NCI-H2029 treated with DMSO at 0.1 percent for 48 hours (cell line): ENCODE measurements at regions not wholly inside any gene's neighbourhood (a gene's known extent, or its start where the extent isn't known, plus 50 kb on each side); places are given as distances from the start of the nearest gene placed in this dataset.

Source experiments
- DNase-seq: peaks from one replicate; lab custom pipeline; 2025; lab: John Stamatoyannopoulos, UW

DNA sequence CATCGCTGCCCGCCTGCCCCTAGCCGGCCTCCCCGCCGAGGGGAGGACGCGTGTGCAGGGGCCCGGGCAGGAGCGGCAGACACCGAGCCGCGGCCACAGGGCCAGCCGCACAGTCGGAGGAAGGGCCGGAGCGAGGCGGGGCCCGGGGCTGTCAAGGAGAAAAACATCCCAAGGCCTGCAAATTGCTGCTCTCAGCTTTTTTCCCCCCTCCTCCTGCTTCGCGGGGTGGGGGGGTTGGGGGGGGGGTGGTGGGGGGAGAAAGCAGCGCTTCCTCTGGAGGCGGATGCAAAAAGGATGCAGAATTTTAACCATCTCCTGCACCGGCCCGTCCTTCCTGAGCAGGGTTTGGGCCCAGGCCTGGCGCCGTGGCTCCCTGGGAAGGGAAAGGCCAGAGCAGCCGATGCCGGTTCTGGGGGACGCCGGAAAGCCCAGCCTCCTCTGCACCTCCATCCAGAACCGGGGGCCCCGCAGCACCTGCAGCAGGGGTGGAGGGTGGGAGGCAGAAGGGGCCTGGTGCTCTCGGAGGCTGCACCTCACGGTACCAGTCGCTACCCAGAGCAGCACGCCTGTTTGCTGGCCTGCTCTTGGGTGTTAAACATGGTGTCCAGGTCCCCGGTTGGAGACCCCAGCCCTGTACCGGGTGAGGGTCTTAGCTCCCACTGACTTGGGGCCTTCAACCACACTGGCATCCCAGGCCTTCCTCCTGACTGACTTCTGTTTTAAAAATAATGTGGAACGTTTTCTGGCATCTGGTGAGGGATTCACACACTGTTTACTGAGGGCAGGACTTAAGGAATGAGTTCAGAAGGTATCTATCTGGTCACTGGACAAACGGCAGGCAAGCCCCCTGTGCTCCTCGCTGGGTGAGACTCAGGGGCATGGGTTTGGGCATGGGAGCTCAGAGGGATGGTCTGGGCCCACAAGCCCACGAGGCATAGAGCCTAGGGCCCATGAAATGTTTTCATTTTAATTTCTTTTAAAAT lies 77.4 kb upstream of the WNT7B start:
- DNase-seq: no peak

DNA sequence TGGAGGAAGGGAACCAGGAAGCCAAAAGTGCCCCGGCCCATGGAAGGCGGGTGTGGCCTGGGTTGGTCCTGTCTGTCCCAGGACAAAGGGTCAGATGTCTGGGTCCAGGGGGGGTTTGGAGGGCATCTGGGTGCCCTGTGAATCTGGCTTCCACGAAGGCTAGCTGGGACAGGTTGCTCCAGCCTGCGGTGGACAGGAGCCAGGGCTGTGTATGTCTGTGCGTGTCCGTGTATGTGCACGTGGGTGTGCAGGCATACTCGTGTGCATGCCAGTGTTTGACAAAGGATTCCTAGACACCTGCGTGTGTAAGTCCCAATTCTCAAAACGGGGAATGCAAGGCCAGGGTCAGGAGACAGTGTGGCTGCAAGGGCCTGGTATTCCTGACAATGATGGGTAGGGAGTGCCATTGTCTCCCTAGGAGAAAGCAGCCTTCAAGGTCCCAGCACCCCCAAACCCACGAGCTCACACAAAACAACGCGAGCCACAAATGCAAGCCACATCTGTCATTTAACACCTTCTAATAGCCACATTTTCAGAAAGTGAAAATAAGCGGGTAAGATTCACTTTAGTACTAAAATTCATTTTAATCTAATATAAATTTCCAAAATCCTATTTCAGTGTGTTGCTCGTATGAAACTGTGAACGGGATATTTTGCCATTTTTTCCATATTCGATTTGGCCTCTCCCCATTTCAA lies 78.4 kb upstream of the WNT7B start:
- no peak for DNase-seq

DNA sequence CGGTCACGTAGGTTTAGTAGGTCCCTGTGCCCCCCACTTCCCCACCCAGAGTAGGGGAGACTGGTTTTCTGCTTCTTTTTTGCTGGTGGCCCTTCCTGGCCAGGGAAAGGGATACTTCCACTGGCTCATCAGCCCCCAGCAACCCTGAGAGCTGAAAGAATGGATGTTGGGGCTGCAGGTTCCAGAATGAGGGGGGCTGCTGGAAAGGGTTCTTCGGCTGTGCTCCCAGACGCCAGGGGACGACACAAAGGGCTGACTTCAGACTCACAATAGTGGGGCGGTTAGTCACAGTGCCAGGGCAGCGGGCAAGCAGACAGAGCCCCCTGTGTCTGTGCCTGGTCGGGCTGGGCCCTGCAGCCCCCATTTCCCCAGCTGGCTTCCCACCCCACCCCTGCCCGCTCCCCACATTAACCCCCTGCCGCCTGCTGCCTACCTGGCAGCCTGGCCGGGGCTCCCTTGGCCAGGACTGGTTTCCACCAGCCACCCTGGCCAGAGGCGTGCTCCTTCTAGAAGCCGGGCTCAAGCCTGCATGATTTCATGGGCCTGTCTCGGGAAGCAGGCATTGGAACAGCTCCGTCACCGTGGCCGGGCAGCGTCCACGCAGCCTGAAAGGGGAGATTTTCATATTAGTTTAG lies 79.1 kb upstream of the WNT7B start:
- DNase-seq: no peak

DNA sequence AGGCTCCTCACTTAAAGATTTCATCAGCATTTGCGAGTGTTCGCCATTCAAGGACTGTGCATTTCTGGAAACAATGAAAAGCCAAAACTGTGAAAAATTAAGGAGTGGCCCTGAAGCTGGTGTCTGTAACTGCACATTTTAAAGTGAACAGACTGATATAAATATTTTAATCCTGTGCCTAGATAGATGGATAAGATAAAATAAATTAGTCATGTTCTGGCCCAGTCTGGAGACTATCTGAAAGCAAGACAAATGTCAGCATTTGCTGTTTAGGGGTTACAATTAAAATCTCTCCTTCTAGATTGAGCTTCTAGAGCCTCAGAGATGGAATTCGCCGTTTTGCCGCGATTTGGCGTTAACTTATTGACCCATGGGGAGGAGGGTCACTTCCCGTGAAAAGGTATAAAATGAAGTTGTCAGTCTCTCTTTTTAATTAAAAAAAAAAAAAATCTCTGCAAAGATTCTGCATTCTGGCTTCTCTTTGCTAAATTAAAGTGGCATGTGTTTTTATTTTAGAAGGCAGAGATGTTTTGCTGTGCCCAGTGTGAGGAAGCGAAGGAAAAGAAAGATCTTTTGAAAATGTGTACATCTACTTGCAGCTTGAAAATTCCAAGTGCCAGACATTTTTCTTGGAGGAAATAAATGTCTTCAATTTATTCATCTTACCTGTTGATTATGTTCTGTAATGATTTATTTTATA lies 79.7 kb upstream of the WNT7B start:
- no peak for DNase-seq

DNA sequence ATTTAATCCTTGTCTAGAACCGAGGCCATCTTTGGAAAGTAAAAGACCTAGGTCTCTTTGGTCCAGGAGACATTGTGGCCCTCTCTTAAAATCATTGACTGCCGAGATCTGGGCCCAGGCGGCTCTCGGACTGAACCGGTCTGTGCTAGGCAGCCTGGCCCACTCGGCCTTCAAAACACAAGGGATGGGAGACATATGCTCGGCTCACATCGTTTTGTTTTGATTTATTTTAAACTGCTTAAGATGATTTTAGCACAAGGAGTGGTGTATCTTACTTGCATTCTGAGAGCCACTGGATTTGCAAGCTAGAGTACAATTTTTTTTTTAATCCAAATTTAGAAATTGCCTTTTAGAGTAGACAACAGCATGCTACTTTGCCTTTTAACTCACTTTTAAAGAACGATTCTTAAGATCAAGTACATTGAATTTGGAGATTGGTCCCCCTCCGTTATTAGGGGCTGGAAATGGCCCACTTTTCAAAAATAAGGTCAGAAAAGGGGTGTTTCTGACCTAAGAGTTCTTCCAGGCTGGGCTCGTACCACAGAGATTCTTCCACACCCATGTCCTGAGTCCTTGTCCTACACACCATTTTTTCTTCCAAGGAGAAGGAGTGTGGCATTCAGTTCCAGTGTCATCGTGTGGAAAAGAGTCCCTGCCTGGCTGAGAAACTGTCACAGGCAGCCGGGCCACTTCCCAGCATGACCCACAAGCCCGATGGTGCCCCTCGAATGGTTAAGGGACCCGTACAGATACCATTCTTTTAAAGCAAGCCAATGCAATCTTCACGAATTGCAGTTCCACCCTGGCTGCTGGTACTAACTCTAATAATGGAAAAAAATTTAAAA lies 80.5 kb upstream of the WNT7B start:
- no peak for DNase-seq

DNA sequence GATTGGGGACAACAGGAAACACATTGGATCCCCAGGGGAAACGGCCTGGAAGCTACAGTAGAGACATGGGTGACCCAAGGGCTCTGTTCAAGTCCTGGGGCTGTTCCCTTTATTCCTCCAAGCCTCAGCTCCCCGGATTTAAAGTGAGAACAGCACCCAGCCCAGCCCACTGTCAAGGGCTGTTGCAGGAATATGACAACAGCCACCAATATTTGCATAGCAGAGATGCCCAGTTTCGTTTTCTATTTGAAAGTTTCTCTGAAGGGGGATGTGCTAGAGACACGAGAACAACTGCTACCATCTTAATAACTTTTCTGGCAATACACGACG lies 81.1 kb upstream of the WNT7B start:
- peak; percentile 62 for DNase-seq

DNA sequence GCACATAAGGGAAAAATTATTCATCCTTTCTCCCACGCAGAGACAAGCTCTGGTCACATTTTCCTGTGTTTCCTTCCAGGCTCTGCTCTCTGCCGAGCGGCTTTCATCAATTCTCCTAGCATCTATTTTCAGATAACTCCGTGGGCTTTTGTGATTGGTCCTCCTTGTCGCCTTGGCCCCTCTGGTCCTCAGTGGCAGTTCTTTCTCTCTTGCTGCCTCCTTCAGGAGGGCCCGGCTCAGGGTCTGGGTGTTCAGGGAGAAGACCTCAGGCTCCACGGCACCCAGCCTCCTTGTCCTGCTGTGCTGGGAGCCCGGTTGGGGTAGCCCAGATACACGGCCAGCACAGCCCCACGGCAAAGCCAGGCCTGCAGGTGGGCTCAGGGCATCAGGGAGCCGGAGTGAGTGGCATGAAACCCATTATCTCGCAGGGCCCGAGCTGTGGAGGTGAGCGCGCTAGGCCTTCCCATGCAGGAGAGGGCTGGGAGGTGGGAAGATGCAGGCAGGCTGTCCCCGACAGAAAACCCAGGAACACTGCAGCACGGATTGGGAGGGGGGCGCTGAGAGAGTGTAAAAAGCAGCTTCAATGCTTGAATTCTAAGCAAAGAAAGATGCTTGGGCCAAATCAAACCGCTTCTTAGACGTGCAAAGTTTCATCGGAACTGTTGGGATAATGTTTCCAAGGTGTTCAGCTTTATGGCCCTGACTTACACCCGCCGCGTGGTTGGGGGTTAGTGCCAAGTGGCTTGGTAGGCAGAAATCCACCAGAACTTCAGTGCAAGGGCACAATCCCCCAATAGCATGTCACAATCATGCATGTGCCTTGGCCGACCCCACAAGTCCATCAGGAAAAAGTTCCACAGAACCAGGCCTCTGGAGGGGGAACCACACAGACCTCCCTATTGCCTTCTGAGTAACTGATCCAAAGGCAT lies 81.9 kb upstream of the WNT7B start:
- DNase-seq: no peak

DNA sequence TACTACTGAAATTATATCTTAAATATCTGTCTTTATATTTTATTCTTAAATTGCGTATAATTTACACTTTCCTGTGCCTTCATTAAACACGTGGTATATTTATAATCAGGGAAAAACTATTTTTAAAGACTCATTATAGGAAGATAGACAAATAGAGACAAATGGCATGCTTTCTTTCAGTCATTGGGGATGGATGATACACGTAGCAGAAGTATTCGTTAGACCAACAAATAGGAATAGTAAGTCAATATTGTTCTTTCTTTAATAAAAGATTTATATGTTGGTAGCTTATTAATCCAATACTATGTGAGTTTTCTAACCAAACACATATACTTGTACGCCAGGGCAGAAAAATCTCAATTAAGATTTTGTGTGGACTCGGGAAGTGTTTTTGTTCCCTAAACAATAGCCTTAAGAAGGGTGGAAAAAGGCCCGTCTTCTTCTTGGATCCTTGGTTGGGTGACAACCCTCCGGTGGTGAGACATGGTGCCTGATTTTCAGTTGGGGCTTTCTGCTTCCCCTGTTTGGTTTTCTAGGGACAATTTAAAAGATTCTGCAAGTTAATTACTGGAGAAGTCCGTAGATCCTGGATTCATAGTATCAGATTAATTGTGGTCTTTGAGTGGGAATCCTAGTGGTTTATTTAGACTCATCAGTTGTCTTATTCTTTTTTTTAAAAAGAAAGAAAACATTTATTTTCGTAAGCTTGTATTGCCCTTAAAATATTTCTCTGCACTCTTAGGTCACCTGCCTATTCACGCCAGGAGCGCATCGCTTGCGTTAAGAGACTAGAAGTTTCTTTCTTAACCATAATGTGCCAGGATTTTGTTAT lies 83.5 kb upstream of the WNT7B start:
- DNase-seq: no peak

DNA sequence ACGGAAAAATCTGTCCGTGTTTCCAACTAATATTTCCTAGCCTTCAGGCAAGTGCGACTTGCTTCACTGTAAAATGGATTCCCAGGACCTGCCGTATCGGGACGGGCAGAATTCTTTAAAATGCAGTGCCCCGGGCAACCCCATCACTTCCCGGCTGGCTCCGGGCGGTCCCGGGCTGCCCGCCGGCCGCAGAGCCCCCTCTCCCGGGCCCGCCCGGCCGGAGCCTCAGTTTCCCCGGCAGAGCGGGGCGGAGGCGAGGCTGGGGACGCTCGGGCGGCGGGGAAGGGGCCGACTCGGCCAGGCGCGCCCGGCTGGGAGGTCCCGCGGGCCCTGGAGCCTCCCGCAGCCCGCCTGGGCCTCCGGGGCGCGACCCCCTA lies 84.2 kb upstream of the WNT7B start:
- DNase-seq: no peak

DNA sequence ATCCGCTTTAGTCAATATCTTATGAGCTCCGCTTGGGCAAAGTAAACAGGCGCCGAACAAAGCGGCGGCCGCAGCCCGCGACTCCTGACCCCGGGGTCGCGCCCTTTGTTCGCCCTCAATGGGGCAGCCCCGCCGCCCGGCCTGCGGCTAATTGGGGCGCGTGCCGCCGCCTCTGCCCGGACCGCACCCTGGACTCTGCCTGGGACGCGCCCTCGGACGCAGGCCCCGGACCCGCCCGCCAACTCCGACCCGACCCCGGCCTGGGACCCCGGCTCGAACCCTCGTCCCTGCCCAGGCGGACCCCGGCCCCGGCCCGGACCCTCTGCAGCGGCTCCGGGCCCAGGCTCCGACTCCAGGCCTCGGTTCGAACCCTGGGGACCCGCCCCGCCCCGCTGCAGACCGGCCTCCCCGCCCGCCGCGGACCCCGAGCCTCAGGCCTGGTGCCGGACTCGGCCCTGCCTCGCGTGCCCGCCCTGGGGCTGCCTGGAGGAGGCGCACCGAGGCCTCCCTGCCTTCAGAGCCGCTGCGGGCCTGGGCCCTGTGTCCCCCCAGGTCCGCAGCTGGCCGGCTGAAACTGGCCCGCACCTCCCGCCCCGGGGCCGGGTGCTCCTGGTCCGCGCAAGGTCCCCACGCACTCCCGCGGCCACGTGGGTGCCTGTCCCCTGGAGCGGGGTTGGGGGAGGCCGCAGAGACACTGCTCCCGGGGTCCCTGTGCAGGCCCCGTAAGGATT lies 84.7 kb upstream of the WNT7B start:
- no peak for DNase-seq

DNA sequence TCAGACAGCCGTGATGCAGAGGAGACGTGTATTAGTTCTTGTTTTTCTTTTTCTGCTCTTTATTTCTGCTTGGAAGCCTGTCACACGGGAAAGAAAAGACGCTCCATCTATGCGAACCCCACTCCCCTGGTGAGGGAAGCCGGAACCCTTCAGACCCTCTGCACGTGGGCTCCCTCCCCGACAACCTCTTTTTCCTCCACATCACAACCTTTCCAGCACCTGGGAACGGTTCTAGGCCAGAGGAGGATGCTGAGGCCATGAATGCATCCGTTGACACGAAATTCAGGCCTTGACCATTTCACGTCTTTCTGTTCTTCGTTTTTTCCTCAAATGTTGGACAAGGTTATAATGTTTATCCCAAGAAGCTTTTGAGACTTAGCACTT lies 85.3 kb upstream of the WNT7B start:
- DNase-seq: no peak

DNA sequence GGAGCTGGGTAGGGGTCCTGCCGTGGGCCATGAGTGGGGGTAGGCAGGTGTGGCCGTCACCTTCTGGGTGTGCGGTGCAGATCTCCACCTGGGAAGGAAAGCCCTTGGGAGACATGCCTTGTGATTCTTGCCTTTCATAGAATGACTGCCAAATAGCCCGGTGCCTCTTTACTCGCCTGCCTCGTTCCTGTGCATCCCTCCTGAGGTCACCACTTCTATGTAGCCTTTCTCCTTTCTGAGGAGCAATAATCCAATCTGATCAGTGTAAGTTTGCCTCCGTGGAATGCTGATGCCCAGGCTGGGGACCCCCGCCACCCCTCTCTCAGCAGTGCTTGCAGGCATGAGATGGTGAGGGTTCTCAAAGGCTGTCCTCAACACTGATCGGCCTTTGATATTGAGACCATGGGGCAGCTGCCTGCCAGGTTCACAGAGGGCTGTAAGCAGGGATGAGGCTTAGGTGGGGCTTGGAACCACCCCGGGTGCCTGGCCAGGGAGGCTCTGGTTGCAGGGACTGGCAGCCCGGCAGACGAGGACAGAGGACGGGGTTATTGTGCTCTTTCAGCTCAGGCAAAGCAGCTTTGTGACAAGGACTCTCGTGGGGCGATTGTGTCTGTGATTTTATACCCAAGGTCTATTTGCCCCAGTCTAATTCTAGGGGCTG lies 86.1 kb upstream of the WNT7B start:
- DNase-seq: no peak

DNA sequence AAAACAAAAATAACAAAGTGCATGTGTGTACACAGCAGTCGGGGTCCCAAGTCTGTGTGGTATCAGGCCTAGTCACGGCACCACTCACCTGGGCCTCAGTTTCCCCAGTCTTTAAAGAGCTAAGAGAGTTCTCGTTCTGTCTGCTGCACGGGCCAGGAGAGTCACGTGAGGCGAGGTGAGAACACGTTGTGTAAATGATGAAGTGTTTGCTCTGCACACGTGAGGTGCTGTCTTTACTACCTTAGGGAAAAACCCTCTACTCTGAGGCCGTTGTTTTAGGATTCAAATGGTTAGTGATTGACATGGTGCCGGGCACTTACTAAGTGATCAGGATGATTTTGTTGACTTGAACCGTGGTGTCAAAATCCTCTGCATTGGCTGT lies 86.5 kb upstream of the PPARA start:
- peak; percentile 37 for DNase-seq

DNA sequence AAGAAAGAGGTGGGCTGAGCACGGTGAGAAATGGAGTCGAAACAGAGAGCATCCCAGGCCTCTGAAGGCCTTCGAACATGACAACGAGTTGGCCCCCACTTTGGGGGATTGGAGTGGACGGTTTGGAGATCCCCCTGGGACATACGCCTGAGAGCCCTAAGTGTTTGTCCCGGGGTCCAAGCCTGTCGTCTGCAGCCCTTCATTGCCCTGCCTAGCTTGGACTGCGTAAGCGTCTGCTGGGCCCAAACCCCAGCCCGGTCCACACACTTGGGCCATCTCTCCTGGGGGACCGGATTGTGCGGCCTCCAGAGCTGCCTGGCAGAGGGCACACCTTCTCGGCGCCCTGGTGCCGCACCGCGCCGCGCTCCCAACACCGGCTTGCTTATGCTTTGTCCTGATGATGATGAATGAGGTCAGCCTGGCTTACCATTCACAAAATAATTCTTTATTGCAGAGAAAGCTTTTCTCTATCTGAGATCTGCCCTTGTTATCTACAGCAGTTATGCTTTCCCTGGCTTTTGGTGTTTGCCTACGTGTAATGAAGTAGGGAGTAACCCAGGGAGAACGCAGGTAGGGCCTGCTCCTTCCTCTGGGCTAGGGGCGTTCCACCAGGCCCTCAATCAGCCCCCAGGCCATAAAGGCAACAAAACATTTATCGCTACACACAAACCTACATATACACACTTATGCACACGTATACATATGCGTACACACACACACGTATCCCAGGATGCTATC lies 85.9 kb upstream of the PPARA start:
- DNase-seq: no peak

DNA sequence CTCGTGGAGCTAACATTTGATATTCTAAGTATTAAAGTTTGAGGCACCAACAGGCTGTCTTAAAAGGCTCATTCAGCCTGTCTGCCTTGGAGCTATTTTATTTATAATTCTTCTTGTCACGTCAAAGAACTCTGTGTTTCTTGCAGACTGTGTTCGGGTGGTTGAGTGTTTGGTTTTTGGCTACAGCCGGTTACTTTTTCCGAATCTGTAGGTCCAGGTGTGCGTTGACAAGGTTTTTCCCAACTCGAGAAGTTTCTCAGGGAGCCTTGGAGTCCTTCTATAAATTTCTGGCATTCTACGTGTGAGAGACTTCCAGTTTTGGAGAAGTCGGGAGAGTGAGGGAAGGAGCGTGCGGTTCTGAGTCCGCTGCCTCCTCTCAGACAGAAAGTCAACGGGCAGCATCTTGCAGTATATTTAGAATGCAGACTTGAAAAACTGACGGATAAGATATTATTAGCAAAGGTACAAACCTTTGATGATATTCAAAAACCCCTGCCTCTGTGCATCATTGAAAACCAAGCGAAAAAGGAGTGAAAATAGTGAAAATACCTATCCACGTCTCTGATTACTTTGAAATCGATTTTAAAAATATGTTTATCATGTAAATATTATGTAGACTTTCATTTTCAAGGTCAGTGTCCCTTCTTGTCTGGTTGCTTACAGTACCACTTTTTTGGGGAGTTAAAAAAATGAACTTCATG lies 85.2 kb upstream of the PPARA start:
- DNase-seq: no peak

DNA sequence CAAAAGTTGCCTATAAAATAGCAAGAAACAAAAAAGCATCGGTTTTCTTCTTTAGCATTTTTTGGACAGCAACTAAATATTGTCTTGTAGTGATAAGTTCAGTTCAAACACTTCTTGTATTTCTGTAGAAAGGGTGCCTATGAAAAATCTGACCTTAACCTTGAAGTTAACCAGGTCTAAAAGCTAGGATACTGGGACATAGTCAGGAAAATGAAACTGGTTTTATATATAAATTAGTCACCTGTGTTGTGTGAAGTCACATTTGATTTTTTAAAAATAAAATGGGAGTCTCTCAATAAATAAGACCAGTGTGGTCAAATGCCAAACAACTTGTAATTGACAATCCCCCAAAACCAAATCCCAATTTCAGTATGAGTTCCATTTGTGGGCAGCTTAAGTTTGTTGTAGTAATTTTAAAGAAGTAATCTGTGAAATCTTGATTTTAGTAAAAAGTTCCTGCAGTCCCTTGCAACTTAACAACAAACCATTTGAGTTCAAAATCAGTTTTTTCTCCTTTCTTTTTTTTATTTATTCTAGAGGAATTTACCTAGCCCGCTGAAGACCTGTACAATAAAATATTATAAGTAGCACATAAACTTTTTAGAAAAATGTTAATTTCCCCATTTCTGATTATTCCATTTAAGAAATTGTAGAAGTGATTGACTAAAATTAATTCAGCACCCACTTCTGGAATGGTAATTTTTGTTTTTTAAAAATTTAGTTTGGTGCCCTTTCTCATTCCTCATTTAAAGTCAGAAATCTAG lies 84.5 kb upstream of the PPARA start:
- no peak for DNase-seq
